ENCODE measurements at regions not wholly inside any gene's neighbourhood (a gene's known extent, or its start where the extent isn't known, plus 50 kb on each side); places are given as distances from the start of the nearest gene placed in this dataset.

DNA sequence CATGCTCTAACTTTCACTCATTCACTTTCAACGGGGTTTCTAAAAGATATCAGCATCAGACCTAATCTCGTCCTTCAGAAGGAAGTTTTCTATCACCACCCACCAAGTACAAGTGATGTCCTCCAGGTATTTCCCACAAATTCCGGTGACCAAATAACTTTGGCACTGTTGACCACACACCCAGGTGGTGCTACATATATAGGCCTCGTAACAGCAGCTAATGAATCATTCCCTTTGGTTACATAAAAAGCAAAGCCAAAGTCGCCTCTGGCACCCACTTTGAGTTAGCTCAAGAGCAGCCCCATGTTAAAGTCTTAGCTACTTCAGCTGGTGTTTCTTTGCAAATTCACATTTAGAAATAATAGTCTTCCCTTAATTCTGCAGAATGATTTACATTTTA lies 138.2 kb upstream of the OSR1 start:
- DNase-seq (ENCODE audit: low spot score): no peak
- no peak for TF ChIP-seq CTCF (IDR thresholded peaks at IDR 0.05; ENCODE audit: extremely low read depth, missing control alignments)

- no peak for DNase-seq (ENCODE audit: low spot score)
- TF ChIP-seq CTCF (IDR thresholded peaks at IDR 0.05; ENCODE audit: extremely low read depth, missing control alignments): no peak
Measured at GRCh38 chr2:19494241-19494640, 135.8 kb upstream of the OSR1 start.

GRCh38 chr2:19491796-19492195 lies 133.4 kb upstream of the OSR1 start:
- DNase-seq (ENCODE audit: low spot score): no peak
- no peak for TF ChIP-seq CTCF (IDR thresholded peaks at IDR 0.05; ENCODE audit: extremely low read depth, missing control alignments)

GRCh38 chr2:19490846-19491435 lies 132.5 kb upstream of the OSR1 start:
- no peak for TF ChIP-seq CTCF (IDR thresholded peaks at IDR 0.05; ENCODE audit: extremely low read depth, missing control alignments)
- no peak for DNase-seq (ENCODE audit: low spot score)

DNA sequence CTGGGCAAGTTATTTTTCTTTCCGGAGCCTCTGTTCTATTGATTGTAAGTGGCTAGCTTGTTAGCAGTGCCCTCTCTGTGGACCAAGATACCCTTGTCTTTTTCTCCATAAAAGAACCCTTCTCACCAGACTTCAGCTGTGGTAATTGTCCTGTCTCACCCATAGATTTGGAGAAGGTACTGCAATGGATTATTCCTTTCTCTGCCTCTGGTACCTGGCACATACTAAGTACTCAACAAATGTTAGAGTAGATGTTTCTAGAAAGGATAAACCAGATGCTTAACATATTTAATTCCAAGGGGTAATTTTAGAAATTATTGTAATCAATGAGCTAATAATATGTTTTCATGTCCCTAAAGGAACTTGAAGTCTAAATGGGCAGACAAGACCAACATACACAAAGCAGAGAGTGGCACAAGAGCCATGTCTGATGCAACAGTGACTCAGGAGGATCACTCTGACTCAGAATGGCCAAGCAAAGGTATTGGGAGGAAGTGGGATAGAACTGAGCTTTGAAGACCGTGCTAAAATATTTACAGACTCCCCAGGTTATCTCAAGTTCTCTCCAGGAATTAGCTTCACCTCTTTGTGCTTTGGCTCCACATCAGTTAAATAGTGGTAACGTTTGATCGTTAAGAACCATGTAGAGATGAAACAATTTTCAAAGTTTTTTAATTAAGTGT lies 129.7 kb upstream of the OSR1 start:
- no peak for TF ChIP-seq CTCF (IDR thresholded peaks at IDR 0.05; ENCODE audit: extremely low read depth, missing control alignments)
- no peak for DNase-seq (ENCODE audit: low spot score)

GRCh38 chr2:19484736-19485135 lies 126.3 kb upstream of the OSR1 start:
- no peak for DNase-seq (ENCODE audit: low spot score)
- TF ChIP-seq CTCF (IDR thresholded peaks at IDR 0.05; ENCODE audit: extremely low read depth, missing control alignments): no peak

DNA sequence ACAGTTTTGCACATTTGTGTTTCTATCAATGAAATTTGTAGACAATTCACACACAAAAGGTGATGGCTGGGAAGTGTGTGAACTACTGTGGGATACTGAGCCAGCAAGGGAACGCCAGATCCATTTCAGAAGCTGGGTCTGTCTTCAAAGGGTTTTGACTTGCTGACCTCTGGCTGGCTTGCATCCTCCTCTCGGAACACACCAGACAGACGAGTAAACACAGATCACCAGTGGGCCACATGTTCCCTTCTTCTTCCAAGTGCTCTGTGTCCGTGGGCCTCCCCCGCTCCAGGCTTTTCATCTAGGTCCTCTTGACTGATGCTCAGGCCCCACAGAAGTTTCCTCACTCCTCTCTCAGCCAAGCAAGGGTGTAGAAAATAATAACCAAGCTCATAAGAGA lies 122.2 kb upstream of the OSR1 start:
- TF ChIP-seq CTCF (IDR thresholded peaks at IDR 0.05; ENCODE audit: extremely low read depth, missing control alignments): no peak
- no peak for DNase-seq (ENCODE audit: low spot score)

Measured in GM20000 (cell line).